Stimulated activated CD4-positive, alpha-beta T cell treated with anti-CD3 and anti-CD28 coated beads, Interleukin-4, amount 100 ng/mL, for 4 hours (primary cell): ENCODE measurements at regions not wholly inside any gene's neighbourhood (a gene's known extent, or its start where the extent isn't known, plus 50 kb on each side); places are given as distances from the start of the nearest gene placed in this dataset.
A peak's percentile ranks its signal among the peaks of the same experiment; 100 is the strongest.

ENCODE experiments used
- DNase-seq, 2 experiments: peaks; one replicate each; pipeline ENCODE4 v3.0.0-alpha.2; 2020

DNA sequence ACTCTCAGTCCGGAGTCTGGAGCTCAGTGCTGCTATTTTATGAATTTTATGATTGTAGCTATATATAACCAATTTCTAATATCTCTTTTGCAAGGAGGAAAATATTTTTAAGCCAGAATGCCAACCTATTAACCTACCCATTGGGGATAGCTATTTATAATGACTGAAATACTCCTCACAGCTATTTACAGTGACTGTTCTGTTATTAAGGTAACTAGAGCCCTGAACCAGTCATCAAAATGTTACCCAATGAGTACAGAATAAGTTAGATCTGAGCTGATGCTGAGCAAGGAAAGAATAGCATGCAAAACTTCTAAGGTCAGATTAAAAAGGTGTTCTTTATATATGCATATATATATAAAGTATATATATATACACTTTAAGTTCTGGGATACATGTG is 79.6 kb upstream of the PPP2R3A start:
- DNase-seq = no peak

DNA sequence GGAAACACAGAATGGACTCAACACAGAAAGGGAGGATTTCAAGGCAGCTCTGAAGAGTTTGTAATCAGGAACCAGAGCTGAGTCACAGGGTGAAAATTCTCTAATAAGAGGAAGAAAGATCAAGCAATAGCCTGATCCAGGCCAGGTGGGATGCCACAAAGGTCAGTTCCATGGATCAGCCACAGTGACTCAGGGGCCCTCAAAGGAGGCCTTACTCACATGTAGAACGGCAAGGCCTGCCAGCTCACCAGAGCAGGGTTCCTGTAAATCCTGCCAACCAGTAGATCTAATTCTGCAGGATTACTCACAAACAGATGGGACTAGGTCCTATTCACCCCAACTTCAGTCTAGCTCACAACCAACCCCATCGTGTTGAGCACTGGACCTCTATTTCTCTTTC is 78.3 kb upstream of the PPP2R3A start:
- no peak for DNase-seq

DNA sequence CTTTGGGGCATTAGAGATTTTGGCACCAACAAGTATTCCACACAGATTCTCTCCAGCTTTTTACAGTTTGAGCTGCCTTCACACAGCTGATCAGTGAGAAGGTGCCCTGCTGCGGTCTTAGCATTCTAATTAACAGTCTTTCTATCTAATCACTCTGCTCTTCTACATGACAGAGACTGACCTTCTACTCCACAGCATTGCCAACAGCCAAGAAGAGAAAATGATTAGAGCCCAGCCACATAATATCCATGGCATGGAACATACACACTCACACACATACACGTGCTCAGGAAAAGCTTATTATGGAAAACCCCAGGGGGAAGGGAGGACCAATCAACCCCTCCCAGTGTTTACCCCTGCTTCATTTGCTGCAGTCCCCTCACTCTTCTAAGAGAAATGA is 76.1 kb upstream of the PPP2R3A start:
- no peak for DNase-seq

DNA sequence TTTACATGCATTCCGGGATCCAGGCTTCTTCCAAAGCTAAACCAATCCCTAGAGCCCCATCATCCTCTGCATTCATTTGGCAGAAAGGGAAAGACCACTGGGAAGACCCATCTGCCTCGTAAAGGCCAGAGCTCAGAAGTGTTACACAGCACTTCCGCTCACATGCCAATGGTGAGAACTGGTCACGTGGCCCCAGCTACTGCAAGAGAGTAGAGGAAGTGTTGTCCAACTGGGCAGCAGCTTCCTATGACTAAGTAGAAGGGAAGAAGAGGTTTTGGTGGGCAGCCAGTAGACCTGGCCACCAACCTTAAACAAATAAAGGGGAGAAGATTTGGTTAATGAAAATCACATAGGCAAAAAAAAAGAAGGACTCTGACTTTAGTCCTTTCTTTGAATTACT is 74.4 kb upstream of the PPP2R3A start:
- no peak for DNase-seq

DNA sequence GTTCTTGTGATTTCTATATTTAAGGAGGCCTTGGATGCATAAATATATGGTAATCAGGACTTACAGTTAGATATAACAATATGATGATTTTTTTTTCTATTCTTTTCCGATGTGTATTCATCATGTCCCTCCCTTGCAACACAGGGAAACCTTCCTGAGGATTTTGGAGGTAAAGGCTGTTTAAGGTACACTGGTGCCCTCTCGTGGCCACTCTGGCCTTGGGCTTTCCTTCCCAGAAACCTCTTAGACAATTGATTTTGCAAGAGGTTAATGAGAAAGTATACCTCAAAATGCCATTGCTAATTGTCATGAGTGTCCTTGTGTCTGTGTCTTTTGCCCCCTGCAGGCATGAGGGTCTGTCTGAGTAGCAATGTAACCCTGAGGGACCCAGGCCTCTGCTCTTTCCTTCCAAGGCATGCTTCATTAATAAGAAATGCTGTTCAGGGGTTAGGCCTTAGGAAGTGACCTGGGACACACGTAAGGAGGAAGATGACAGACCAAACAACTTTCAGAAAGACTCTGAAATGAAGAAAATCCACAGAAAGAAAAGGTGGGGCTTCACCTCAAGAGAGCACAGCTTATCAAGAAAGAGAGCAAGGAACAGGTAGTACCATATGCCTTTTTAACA is 70.3 kb upstream of the PPP2R3A start:
- DNase-seq = peak in 1 of 2 experiments; percentile 37

DNA sequence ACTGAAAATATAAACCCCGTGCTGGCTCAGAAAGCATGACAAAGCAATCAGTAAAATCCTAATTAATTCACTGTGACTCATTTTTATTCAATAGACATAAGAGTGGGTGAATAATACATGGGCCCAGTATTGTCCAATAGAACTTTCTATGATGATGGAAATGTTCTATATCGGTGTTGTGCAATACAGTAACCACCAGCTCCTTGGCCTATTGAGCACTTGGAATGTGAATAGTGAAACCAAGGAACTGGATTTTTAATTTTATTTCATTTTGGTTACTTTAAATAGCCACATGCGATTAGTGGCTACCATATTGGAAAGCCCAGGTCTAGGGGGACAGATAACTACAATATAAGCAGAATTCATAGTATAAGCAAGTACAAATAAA is 69.8 kb upstream of the PPP2R3A start:
- DNase-seq = no peak

DNA sequence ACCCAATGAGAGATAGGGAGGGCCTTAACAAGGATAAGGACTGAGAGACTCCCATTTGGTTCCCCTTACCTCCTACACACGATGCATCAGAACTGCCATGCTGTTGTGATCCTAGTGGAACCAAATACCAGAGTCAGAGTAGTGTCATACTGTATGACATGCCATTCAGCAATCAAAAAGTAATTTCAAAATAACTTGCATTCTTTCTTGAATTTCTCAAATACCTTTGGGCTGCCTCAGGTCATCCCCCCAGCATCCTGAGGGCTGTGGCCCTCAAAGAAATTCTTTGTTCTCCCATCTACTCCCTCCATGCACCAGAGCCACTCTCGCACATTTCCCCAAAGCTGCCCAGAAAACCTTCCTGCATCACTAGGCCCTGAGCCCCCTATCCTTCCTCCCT is 68.9 kb upstream of the PPP2R3A start:
- DNase-seq = no peak

DNA sequence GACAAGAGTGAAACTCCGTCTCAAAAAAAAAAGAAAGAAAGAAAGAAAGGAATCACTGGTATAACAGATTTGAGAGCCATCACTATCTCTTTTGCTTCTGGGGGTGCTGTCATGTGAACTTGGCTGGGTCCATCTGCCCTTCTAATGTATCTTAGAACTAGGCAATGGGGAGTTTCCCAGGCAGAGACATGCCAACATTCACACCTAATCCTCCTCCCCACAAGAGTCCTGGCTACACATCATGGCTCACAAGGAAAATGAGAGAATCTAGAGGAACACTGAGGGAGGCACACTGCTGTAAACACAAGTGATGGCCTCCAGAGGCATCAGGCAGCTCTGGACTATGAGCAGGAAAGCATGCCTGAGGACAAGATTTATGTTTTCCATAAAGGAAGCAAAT is 67.8 kb upstream of the PPP2R3A start:
- DNase-seq = no peak

DNA sequence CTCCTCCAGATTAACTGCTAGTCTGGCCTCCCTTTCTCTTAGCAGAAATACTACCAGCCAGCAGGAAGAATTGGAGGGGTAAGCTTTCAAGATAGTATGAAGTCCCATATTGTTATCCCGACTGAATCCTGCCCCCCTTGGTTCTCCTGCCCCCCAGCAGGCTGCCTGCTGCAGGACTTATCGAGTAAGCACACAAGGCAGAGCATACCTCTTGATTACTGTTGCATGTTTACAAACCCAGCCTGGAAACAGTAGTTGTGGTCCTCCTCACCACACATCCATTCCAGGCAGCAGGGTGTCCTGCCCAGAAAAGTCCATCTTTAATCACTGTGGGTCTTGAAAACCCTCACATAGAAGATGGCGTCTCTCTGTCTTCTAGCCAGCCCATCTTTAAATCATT is 66.8 kb upstream of the PPP2R3A start:
- DNase-seq = no peak

DNA sequence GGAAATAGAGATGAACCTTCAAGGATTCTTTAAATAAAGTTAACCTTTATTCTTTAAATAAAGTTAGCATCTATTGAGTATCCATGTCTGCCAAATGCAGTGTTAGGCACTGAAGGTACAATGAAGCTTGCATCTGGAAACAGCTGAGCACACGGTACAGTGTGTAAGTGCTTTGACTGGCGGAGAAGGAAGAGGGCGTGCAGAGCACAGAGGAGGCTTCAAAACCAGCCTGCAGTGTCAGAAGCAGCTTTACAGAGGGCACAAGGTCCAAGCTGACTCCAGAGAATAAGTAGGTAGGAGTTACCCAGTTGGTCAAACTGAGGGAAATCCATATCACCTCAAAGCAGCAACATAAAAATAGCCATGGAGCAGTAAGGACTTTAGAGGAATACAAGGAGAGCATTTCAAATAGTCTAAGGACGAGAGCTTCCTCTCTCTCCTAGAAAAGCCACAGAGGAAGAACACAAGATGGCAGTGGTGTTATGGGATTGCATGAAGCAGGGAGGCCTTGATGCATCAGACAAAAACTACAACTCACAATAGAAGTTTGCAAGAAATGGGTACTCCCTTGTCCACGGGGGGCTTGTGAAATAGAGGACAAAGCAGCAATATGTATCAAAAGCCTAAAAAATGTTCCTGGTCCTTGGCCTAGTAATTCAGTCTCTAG is 60.3 kb upstream of the PPP2R3A start:
- DNase-seq = no peak

DNA sequence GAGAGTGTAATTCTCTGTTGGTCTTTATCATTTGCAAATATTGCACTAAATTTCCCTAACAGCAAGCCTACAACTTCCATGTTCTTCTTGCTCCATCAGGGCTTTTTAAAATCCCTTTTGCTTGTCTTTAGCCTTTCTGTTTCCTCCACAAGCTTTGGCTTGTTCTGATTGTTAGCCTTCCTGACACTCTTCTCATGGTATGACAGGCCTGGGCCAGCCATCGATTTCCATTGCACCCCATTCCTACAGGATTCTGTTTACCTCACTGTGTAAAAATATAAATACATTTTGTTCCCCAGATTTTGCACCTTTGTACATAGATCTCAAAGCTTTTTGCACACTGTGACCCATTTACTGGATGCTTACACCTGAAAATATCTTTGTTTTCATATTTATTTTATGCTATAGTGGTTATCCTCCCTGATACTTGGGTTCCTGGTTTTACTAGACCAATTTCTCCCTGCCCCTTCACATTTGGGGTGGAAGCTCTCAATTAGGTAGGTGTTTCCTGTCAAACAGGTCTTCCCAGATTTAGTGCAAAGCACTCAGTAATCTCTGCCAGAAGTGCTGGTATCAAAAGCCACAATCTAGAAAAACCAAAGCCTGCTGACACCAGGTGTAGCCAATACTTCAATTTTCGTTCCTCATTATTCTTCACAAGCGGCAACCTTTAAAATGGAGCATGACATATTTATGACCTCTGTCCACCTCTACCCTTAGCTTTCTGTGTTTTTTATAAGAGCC is 57.9 kb upstream of the PPP2R3A start:
- no peak for DNase-seq

DNA sequence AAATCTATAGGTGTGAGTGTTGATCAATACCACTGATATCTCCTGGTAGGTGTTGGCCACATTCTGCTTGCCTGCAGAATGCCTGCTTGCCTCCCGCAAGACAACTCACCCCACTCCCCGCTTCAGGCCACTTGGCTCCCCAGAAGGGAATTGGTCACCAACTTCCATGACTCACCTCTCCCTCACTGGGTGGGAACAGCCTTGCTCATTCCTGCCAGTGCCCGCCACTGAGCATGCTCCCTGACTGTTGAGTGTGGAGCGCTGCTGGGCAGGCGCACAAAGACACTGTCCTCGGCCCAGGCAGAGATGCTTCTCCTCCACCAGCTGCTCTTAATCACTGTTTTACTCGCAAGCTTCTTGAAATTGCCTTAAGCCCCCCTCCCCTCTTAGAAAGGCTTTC is 57.3 kb upstream of the PPP2R3A start:
- no peak for DNase-seq

DNA sequence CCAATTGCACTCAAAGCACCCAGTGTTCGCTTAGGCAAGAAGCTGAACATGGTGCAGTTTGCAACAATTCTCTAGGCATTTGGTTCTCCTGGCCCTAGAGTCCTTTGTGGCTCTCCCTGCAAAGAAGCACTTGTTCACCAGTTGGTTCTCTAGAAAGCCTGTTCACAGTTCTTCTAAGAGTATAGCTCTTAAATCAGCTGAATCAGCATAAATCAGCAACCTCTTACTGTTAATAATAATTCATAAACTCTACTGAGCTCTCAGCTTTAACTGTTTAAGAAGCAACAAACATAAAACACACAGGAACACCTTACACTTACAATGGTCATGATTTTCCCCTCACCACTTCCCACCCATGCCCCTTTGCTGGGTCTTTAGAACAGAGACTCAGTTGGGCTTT is 56.8 kb upstream of the PPP2R3A start:
- no peak for DNase-seq

DNA sequence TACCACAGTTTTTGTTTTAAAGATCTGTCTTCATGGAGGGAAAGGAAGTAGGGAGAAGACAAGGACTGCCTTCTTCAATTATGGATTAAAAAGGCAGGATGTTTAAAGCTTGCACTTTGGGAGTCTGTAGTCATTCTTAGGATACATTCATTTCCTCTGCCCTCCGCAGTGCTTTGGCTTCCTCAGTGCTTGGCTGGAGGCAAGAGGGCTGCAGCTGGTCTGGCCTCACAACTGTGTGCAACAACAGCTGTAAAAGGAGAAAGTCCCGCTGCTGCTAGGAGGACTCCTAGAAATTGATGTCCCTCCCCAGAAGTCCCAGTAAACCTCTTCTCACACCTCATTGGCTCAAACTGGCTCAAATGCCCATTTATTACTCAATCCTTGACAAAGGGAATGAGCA is 54.4 kb upstream of the PPP2R3A start:
- DNase-seq = no peak

DNA sequence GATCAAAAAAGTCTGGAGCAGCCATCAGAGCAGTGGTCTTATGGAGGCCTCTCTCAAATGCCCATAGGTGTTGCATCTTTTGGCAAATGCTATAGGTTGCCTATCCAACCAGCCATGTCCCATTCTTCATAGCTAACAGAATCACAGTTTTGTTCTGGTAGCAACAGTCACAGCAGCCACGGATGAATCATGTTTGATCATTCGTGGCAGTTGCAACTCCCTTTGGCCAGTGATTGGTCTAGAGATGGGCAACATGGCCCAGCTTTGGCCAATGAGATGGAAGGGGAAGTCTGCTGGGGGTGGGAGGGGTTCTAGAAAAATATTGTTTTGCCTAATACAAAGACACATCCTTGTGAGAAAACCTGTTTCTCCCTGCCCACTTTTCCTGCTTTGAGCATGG is 50.3 kb upstream of the PPP2R3A start:
- DNase-seq = no peak
